HG03095 (cell line): ENCODE measurements at regions not wholly inside any gene's neighbourhood (a gene's known extent, or its start where the extent isn't known, plus 50 kb on each side); places are given as distances from the start of the nearest gene placed in this dataset.
"Not testable (repeated sequence)": the region's sequence is repeated elsewhere in the genome, so short reads cannot be mapped to it uniquely, and the experiment has no call there.

Experiments used
- ATAC-seq: cut with Tn5 transposase; IDR thresholded peaks from one replicate; pipeline ENCODE4 v1.9.1; 2021; ENCODE audit warnings: moderate library complexity; ENCODE audit not compliant: unreplicated experiment

- ATAC-seq = no peak
These were observed 372.9 kb upstream of the NDST3 start for GRCh38 chr4:117661091-117662072.

DNA sequence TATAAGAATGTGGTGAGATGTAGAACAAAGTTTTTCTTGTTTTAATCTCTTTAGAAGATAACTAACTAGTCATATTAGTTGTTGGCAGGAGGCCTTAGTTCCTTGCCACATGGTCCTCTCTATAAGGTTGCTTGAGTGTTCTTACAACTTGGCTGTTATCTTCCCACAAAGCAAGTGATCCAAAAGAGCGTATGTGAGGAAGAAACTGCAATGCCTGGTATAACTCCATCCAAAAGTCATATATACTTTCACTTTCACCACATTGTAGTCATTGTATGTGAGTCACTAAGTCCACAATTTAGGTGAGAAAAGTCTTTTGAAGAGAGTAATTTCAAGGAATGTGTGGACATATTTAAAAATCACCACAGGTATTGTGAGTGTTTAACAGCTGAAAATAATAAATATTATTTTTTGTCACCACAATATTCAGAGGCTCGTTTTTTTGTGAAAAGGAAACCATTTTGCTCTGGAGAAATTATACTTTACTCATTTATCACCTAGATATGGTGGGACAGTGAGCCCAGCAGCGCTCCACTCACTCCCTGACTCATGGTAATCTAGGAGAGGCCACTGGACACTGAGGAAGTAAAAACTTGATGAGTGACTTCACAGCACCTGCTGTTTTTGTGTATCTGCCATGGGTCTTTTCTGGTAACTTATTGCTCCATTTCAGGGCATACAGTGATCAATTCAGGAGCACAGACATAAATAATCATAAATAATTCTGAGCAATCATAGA lies 369.4 kb upstream of the NDST3 start:
- ATAC-seq = no peak

- no peak for ATAC-seq
These were observed 358.1 kb upstream of the NDST3 start for GRCh38 chr4:117676153-117676552.

GRCh38 chr4:117678861-117679260 lies 355.4 kb upstream of the NDST3 start:
- ATAC-seq = no peak

DNA sequence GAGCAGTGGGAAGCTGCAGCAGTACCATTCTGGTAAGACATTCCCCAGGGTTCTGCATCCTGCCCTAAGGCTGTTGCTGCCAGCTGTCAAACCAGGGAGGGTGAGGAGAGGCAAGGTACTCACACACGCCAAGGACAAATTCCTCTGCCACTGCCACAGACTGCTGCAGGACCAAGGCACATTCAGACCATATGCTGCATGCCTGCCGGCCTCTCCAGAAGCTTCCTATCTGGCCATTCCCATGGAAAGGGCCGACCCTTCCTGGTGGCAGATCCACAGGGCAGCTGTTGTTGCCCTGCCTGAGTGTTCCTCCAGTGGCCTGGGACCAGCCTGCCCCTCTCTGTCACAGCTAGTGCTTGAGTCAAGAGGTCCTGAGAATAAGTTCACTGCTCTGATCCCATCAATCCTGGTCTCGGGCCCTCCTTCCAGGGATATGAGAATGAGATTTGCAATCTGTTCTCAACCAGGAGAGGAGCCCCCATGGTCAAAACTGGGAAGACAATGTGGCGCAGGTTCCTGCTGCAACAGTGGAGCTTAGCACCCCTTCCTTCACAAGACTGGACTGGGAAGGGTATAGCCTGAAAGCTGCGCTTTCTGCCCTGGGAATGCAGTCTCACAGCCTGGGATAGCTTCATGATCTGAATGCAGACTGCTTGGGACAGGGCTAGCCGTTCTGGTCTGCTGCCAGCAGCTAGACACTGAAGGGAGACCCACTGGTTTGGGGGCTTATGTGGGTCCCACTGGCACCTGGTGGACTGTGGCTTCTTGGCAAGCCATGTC lies 342.5 kb upstream of the NDST3 start:
- ATAC-seq = no peak

DNA sequence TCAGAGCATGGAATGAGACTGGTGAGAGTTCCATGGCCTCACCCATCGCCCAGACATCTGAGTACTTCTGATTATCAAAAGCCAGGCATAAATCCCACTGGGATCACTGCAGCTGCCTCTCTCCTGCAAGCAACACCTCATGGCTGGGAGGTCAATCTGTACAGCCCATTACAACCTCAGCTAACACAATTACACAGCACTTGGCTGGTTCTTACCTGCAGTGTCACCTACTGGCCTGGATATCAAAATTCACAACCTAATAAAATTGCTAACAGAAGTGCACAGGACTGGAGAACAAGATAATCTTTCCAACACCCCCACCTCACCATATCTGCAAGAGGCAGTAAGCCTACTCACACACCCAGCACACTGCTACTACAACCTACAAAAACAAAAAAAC lies 341.7 kb upstream of the NDST3 start:
- ATAC-seq = no peak

DNA sequence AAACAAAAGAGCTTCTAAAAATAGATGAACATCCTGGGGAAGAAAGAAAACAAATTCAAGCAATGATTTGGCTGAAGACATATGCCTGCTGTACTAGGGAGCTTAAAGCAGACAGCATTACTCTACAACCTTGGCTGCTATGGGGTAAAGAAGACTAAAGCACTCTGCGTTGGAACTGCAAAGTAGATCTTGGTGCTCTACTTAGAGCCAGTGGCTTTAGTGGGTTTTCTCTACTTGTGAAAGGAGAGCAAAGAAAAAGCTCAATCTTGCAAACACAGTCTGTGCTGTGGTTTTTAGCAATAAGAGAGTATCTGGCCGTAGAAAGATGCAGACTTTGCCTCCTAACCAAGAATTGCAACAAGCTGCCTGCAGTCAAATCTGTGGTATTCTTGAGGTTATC lies 334.7 kb upstream of the NDST3 start:
- no peak for ATAC-seq

DNA sequence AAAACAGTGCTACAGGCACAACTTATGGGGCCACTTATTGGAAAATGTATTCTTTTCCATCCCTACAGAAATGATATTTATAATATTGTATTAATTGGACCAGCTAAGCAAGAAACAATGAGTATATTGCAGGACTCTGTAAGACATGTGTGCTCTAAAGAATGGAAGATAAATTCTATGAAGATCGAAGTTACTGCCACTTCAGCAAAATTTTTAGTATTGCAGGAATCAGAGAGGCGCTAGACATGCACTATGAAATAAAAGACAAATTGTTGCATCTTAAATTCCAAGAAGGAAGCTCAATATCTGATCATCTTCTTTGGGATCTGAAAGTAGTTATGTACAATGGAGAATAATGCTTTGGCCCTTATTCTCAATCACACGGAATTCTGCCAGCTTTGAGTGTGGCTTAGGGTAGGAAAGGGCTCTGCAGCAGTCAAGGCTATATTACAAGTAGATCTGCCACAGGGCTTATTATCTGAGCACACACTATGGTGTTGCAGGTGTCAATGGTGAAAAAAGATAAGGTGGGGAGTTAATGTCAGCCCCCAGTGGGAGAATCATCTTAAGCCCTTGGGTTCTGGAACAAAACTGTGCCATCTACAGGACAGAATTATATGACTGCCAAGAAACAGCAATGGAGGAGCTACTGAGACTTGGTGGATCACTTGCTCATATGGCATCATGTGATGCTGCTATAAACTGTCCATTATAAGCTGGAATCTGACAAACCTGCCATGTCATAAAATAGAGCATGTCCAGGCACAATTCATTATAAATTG lies 334.0 kb upstream of the NDST3 start:
- no peak for ATAC-seq

DNA sequence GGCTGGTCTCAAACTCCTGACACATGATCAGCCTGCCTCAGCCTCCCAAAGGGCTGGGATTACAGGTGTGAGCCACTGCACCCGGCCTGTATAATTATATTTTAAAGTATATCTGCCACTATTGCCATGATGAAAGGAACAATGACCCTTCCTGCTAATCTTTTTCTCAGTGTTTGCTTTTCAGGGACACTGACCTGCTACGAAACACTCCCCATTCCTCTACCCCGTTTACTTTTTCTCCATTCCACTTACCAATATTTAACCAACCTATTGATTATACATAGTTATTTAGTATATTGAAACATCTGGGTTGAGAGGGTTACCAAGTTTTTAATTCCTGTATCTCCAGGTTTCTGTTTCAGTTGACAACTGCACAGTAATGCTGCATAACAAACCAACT lies 331.9 kb upstream of the NDST3 start:
- ATAC-seq = no peak

DNA sequence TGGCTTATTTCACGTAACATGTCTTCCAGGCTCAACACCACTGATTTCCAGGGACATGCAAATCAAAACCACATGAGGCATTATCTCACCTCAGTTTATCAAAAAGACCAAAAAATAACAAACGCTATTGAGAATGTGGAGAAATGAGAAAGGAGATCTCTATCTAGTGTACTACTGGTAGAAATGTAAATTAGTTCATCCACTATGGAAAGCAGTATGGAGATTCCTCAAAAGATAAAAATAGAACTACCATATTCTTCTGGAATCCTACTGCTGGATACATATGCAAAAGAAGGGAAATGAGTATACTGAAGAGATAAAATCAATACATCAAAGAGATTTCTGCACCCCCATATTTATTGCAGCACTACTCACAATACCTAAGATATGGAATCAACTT lies 329.6 kb upstream of the NDST3 start:
- ATAC-seq = no peak

DNA sequence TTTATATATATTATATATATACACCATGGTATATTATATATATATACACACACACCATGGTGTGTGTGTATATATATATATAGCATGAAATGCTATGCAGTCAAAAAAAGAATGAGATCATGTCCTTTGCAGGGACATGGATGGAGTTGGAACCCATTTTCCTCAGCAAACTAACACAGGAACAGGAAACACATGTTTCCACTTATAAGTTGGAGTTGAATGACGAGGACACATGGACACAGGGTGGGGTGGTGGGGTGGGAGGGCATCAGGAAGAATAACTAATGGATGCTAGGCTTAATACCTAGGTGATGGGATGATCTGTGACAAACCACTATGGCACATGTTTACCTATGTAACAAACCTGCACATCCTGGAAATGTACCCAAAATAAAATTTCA lies 293.6 kb upstream of the NDST3 start:
- no peak for ATAC-seq

- ATAC-seq = not testable (repeated sequence)
These were observed 288.9 kb upstream of the NDST3 start for GRCh38 chr4:117745379-117745778.

- no peak for ATAC-seq
These were observed 278.8 kb upstream of the NDST3 start for GRCh38 chr4:117755438-117755837.

DNA sequence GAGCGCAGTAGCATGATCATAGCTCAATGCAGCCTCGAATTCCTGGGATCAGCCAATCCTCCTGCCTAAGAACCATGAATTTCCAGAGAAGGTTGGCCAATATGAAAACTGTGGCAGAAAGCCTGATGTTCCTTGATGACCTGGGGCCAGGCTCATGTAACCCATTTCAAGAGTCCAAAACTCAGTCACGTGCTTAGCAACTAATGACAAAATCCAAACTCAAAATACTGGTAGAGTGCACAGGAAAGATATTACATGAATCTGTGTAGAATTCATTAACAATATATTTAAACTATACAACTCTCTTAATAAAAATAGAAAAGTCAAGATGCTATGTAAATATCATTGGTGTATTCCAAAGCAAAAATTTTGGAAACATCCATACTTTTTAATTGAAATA lies 265.7 kb upstream of the NDST3 start:
- ATAC-seq = no peak

DNA sequence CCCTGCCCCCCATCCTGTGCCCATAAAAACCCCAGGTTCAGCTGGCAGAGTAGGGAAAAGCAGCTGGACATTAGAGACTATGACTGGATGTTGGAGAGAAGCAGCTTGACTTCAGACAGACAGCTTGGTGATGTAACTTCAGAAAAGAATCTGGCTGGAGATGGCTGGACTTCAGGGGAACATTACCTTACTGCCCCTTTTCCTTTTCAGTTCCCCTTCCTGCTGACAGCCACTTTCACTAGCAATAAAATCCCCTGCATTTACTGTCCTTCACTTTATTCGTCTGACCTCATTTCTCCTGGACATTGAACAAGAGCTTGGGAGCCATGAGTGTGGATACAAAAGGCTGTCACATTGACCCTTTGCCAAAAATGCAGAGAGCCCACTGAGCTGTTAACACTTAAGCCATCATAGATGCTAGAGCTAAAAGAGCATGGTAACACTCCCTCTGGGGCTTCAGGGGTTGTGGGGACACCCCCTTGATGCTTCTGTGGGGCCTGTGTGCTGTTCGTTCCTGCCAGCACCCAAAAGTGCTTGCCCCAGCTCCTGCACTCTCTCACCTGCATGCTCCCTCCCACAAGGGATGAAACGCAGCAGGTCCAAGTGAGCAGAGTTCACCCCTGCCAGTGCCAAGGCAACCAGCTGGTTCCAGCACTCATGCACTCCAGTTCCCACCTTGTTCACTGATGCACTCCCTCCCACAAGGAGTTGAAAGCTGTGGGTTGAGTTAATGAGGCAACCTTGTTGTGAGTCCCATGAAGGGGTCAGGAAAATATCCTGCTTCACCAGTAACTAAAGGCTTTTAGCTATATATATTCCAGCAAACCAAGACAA lies 263.8 kb upstream of the NDST3 start:
- ATAC-seq = no peak

GRCh38 chr4:117771647-117772337 lies 262.5 kb upstream of the NDST3 start:
- no peak for ATAC-seq

GRCh38 chr4:117773064-117773936 lies 261.0 kb upstream of the NDST3 start:
- no peak for ATAC-seq

- no peak for ATAC-seq
These were observed 256.6 kb upstream of the NDST3 start for GRCh38 chr4:117777721-117778120.
